Neural cell (in vitro differentiated cells): ENCODE measurements at regions not wholly inside any gene's neighbourhood (a gene's known extent, or its start where the extent isn't known, plus 50 kb on each side); places are given as distances from the start of the nearest gene placed in this dataset.

ENCODE experiments used
- H2AFZ ChIP-seq: fragments of 200-600, 300-800 bp; sonication (generic), shearing (Covaris generic); 2 replicates; pipeline ENCODE4 v1.6.0; 2014; ENCODE audit warnings: low read depth, mild to moderate bottlenecking, antibody characterized with exemption, low read length, moderate library complexity
- H3F3A ChIP-seq: fragments of 200-600 bp; shearing (Covaris generic); 2 replicates; pipeline ENCODE4 v1.6.1; 2016; ENCODE audit warnings: mild to moderate bottlenecking, moderate library complexity, mixed read lengths, antibody characterized with exemption, low read length; ENCODE audit not compliant: insufficient read depth, poor library complexity, severe bottlenecking
- H3K27ac ChIP-seq: fragments of 200-600, 300-800 bp; sonication (generic), shearing (Covaris generic); 2 replicates; pipeline ENCODE4 v1.5.1; 2014; ENCODE audit warnings: mild to moderate bottlenecking, low read length, moderate library complexity
- H3K27me3 ChIP-seq: fragments of 300-800, 200-600 bp; sonication (generic), shearing (Covaris generic); 2 replicates; pipeline ENCODE4 v1.6.0; 2014; ENCODE audit warnings: mild to moderate bottlenecking, low read depth, low read length, moderate library complexity; ENCODE audit not compliant: insufficient read depth
- H3K36me3 ChIP-seq: fragments of 300-800, 200-600 bp; sonication (generic), shearing (Covaris generic); 2 replicates; pipeline ENCODE4 v1.5.1; 2014; ENCODE audit warnings: mild to moderate bottlenecking, antibody characterized with exemption, low read length, moderate library complexity; ENCODE audit not compliant: insufficient read depth
- H3K4me2 ChIP-seq: fragments of 300-800, 200-600 bp; sonication (generic), shearing (Covaris generic); 2 replicates; pipeline ENCODE4 v1.6.0; 2014; ENCODE audit warnings: mild to moderate bottlenecking, low read length
- H3K4me3 ChIP-seq: fragments of 300-800, 200-600 bp; sonication (generic), shearing (Covaris generic); 2 replicates; pipeline ENCODE4 v1.5.1; 2014; ENCODE audit warnings: mild to moderate bottlenecking, low read length, moderate library complexity
- H3K79me2 ChIP-seq: fragments of 200-600 bp; shearing (Covaris generic); replicated peaks from 2 replicates; pipeline ENCODE4 v1.6.0; 2014; ENCODE audit warnings: mild to moderate bottlenecking, low read length, moderate library complexity; ENCODE audit not compliant: insufficient read depth
- H3K9ac ChIP-seq: fragments of 300-800, 200-600 bp; sonication (generic), shearing (Covaris generic); 2 replicates; pipeline ENCODE4 v1.6.1; 2016; ENCODE audit warnings: mild to moderate bottlenecking, low read length, mixed read lengths
- H3K9me2 ChIP-seq: fragments of 200-600 bp; shearing (Covaris generic); 2 replicates; pipeline ENCODE4 v1.6.1; 2016; ENCODE audit warnings: mild to moderate bottlenecking, low read length, mixed read lengths; ENCODE audit not compliant: insufficient read depth
- H3K9me3 ChIP-seq: fragments of 200-600, 300-800 bp; sonication (generic), shearing (Covaris generic); 2 replicates; pipeline ENCODE4 v1.6.1; 2016; ENCODE audit warnings: mild to moderate bottlenecking, mixed run types, low read length, moderate library complexity, mixed read lengths
- H4K20me1 ChIP-seq: fragments of 200-600 bp; shearing (Covaris generic); 2 replicates; pipeline ENCODE4 v1.6.1; 2016; ENCODE audit warnings: mild to moderate bottlenecking, mixed run types; ENCODE audit not compliant: insufficient read depth
- EP300 ChIP-seq: fragments of 450-650 bp; conservative IDR thresholded peaks from 2 replicates; pipeline ENCODE4 v1.6.1; 2014; ENCODE audit warnings: antibody characterized with exemption, mild to moderate bottlenecking, moderate library complexity; ENCODE audit not compliant: poor library complexity, severe bottlenecking
- EZH2 ChIP-seq: fragments of 200-600, 300-800 bp; shearing (Covaris generic), sonication (generic); IDR thresholded peaks from 2 replicates; pipeline ENCODE4 v1.6.1; 2014; ENCODE audit warnings: antibody characterized with exemption, low read length, borderline replicate concordance, mild to moderate bottlenecking; ENCODE audit not compliant: insufficient read depth, poor library complexity, severe bottlenecking
- MXI1 ChIP-seq: fragments of 450-650 bp; conservative IDR thresholded peaks from 2 replicates; pipeline ENCODE4 v1.6.1; 2014; ENCODE audit warnings: antibody characterized with exemption, mild to moderate bottlenecking; ENCODE audit not compliant: poor library complexity, severe bottlenecking
- POLR2AphosphoS5 ChIP-seq: IDR thresholded peaks from 2 replicates; pipeline ENCODE4 v1.6.1; 2012
- RAD21 ChIP-seq: fragments of 450-650 bp; conservative IDR thresholded peaks from 2 replicates; pipeline ENCODE4 v1.6.1; 2014; ENCODE audit warnings: antibody characterized with exemption, mild to moderate bottlenecking, moderate library complexity
- SMC3 ChIP-seq: fragments of 450-650 bp; conservative IDR thresholded peaks from 2 replicates; pipeline ENCODE4 v1.6.1; 2014; ENCODE audit warnings: antibody characterized with exemption, mild to moderate bottlenecking, moderate library complexity; ENCODE audit not compliant: poor library complexity
- TAF1 ChIP-seq: IDR thresholded peaks from 2 replicates; pipeline ENCODE4 v1.6.1; 2012; ENCODE audit warnings: low read depth
- TF ChIP-seq, protein P1 (sequence below): fragments of 450-650 bp; IDR thresholded peaks from 2 replicates; pipeline ENCODE4 v1.5.1; 2014; ENCODE audit warnings: antibody characterized with exemption, mild to moderate bottlenecking, moderate library complexity; ENCODE audit not compliant: poor library complexity, severe bottlenecking
- TF ChIP-seq, protein P2 (sequence below): IDR thresholded peaks from 2 replicates; pipeline ENCODE4 v1.6.1; 2012; ENCODE audit warnings: borderline replicate concordance

DNA sequence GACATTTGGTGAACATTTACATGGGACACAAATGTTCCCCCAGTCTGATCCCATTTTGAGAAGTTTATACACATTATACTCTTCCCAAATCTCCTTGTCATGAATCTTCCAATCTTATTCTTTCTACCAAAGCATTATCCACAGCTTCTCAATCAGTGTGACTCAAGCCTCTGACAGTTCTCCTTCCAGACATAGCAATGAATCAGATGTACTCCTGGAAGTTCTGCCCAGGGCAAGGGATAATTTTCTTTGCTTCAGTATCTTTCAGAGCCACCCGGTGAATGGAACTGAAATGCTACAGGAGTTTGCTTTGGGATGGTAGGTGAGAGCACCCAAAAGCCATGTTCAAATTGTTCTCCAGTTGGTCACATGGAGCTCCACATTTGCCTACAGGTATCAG is 145.5 kb downstream of the ANXA5 start:
- Histone ChIP-seq H3K27me3 (no peaks in the 10 kb centered on the region), H3K36me3 (no peaks in the 10 kb centered on the region), H3K9me2 (no peaks in the 10 kb centered on the region), H3K4me2 (no peak overlapping the region), H3K4me3 (no peak overlapping the region), H3K9me3 (no peaks in the 10 kb centered on the region), H3K27ac (no peak overlapping the region), H4K20me1 (no peaks in the 10 kb centered on the region), H2AFZ (no peak overlapping the region), H3K9ac (no peak overlapping the region), H3K79me2 (no peaks in the 10 kb centered on the region), H3F3A (no peaks in the 10 kb centered on the region)
- TF ChIP-seq RAD21 (no peak), MXI1 (no peak), EP300 (no peak)
- TF ChIP-seq, protein P1, sequence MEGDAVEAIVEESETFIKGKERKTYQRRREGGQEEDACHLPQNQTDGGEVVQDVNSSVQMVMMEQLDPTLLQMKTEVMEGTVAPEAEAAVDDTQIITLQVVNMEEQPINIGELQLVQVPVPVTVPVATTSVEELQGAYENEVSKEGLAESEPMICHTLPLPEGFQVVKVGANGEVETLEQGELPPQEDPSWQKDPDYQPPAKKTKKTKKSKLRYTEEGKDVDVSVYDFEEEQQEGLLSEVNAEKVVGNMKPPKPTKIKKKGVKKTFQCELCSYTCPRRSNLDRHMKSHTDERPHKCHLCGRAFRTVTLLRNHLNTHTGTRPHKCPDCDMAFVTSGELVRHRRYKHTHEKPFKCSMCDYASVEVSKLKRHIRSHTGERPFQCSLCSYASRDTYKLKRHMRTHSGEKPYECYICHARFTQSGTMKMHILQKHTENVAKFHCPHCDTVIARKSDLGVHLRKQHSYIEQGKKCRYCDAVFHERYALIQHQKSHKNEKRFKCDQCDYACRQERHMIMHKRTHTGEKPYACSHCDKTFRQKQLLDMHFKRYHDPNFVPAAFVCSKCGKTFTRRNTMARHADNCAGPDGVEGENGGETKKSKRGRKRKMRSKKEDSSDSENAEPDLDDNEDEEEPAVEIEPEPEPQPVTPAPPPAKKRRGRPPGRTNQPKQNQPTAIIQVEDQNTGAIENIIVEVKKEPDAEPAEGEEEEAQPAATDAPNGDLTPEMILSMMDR, result no peak
- TF ChIP-seq, protein P2, sequence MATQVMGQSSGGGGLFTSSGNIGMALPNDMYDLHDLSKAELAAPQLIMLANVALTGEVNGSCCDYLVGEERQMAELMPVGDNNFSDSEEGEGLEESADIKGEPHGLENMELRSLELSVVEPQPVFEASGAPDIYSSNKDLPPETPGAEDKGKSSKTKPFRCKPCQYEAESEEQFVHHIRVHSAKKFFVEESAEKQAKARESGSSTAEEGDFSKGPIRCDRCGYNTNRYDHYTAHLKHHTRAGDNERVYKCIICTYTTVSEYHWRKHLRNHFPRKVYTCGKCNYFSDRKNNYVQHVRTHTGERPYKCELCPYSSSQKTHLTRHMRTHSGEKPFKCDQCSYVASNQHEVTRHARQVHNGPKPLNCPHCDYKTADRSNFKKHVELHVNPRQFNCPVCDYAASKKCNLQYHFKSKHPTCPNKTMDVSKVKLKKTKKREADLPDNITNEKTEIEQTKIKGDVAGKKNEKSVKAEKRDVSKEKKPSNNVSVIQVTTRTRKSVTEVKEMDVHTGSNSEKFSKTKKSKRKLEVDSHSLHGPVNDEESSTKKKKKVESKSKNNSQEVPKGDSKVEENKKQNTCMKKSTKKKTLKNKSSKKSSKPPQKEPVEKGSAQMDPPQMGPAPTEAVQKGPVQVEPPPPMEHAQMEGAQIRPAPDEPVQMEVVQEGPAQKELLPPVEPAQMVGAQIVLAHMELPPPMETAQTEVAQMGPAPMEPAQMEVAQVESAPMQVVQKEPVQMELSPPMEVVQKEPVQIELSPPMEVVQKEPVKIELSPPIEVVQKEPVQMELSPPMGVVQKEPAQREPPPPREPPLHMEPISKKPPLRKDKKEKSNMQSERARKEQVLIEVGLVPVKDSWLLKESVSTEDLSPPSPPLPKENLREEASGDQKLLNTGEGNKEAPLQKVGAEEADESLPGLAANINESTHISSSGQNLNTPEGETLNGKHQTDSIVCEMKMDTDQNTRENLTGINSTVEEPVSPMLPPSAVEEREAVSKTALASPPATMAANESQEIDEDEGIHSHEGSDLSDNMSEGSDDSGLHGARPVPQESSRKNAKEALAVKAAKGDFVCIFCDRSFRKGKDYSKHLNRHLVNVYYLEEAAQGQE, result no peak

DNA sequence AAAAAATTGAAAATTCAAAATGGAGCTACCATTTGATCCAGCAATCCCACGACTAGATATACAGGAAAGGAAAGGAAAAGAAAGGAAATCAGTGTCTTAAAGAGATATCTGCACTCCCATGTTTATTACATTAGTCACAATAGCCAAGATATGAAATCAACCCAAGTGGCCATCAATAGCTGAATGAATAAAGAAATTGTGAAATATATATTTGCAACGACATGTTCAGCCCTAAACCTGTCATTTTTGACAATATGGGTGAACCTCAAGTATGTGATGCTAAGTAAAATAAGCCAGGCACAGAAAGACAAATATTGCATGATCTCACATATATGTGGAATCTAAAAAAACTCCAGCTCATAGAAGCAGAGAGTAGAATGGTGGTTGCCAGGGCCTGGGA is 155.1 kb downstream of the ANXA5 start:
- Histone ChIP-seq H3K36me3 (no peaks in the 10 kb centered on the region), H3K9ac (no peak overlapping the region), H2AFZ (no peak overlapping the region), H3K9me2 (no peaks in the 10 kb centered on the region), H3K4me3 (no peak overlapping the region), H4K20me1 (no peaks in the 10 kb centered on the region), H3K79me2 (no peaks in the 10 kb centered on the region), H3K27me3 (no peaks in the 10 kb centered on the region), H3F3A (no peaks in the 10 kb centered on the region), H3K4me2 (no peak overlapping the region), H3K9me3 (no peaks in the 10 kb centered on the region), H3K27ac (no peak overlapping the region)
- TF ChIP-seq TAF1 (no peak), RAD21 (no peak), SMC3 (no peak), EZH2 (no peak), POLR2AphosphoS5 (no peak), MXI1 (no peak), EP300 (no peak)
- TF ChIP-seq, protein P2, result no peak
- TF ChIP-seq, protein P1, result no peak
